ENCODE measurements at regions not wholly inside any gene's neighbourhood (a gene's known extent, or its start where the extent isn't known, plus 50 kb on each side); places are given as distances from the start of the nearest gene placed in this dataset.

DNA sequence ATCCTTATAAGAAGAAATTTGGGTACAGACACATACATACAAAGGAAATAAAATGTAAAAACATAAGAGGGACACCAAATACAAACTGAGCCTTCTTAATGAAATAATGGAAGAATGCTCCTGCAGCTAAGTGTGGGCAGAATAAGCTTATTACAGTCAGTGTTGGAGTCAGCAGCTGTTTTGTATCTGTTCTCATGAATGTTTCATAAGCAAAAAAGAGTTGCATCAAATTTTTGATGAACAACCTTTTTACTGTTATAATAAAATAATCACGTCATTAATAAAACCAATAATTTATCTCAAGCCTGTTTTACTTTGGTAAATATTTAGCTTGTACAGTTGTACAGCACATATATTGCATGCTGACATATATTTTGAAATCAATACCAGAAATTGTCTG, 545.6 kb downstream of the LRRC70 start:
- CTCF ChIA-PET (ENCODE audit: unreplicated experiment) = no interaction called here
- DNase-seq (ENCODE audit: low spot score) = no peak

DNA sequence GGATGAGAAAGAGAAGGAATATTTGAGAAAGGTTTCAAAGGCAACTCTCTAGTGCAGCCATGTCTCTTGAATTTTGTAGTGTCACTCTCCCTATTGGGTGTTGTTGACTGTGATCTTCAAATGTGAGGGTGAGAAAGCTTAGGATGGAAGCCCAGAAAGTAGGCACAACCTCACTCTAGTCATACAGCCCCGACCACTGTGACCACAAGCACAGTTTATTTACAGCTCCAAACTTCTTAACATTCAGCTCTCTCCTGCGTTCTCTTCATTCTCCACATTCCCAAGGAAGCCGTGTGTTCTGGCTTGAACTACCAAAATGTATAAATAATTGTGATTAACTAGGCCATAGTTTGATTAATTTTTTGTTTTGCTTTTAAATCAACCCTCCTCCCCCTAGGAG, 542.9 kb downstream of the LRRC70 start:
- Histone ChIP-seq H3K36me3 (ENCODE audit: insufficient read depth, low read length) (no peaks in the 10 kb centered on the region), H2AFZ (ENCODE audit: low read length) (no peak overlapping the region), H3K4me1 (ENCODE audit: insufficient read depth, low read length, poor library complexity, severe bottlenecking) (no peaks in the 10 kb centered on the region), H4K20me1 (ENCODE audit: insufficient read depth, low read length) (no peaks in the 10 kb centered on the region), H3K27ac (ENCODE audit: low read depth, low read length, poor library complexity, severe bottlenecking) (no peak overlapping the region), H3K9me2 (ENCODE audit: insufficient read depth, low read length) (no peaks in the 10 kb centered on the region), H3K4me3 (ENCODE audit: low read depth, low read length, poor library complexity, severe bottlenecking) (no peak overlapping the region), H3K9me3 (ENCODE audit: low read length) (no peaks in the 10 kb centered on the region), H3K4me2 (ENCODE audit: low read length) (no peak overlapping the region), H3K79me2 (ENCODE audit: insufficient read depth, low read depth, low read length) (no peaks in the 10 kb centered on the region)
- TF ChIP-seq, protein P1, sequence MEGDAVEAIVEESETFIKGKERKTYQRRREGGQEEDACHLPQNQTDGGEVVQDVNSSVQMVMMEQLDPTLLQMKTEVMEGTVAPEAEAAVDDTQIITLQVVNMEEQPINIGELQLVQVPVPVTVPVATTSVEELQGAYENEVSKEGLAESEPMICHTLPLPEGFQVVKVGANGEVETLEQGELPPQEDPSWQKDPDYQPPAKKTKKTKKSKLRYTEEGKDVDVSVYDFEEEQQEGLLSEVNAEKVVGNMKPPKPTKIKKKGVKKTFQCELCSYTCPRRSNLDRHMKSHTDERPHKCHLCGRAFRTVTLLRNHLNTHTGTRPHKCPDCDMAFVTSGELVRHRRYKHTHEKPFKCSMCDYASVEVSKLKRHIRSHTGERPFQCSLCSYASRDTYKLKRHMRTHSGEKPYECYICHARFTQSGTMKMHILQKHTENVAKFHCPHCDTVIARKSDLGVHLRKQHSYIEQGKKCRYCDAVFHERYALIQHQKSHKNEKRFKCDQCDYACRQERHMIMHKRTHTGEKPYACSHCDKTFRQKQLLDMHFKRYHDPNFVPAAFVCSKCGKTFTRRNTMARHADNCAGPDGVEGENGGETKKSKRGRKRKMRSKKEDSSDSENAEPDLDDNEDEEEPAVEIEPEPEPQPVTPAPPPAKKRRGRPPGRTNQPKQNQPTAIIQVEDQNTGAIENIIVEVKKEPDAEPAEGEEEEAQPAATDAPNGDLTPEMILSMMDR (conservative IDR thresholded peaks at IDR 0.05; ENCODE audit: low read length) = no peak
- TF ChIP-seq EZH2phosphoT487 (IDR thresholded peaks at IDR 0.05; ENCODE audit: borderline replicate concordance, low read depth, low read length) = no peak
- ChIA-PET CTCF (ENCODE audit: unreplicated experiment) (no interaction called here), POLR2A (no interaction called here)
- no TSS peak for BruUV-seq (replicated peaks)
- DNase-seq (ENCODE audit: low spot score) = no peak
- intact Hi-C loops (cut with micrococcal nuclease; ENCODE audit: unreplicated experiment) = no loop called here

More for the DNA sequence above, 545.6 kb downstream of the LRRC70 start:
- BruUV-seq (replicated peaks) = no TSS peak
- Histone ChIP-seq H3K36me3 (ENCODE audit: insufficient read depth, low read length) (no peaks in the 10 kb centered on the region), H3K79me2 (ENCODE audit: insufficient read depth, low read depth, low read length) (no peaks in the 10 kb centered on the region), H3K9me2 (ENCODE audit: insufficient read depth, low read length) (no peaks in the 10 kb centered on the region), H2AFZ (ENCODE audit: low read length) (no peak overlapping the region), H4K20me1 (ENCODE audit: insufficient read depth, low read length) (no peaks in the 10 kb centered on the region), H3K27ac (ENCODE audit: low read depth, low read length, poor library complexity, severe bottlenecking) (no peak overlapping the region), H3K4me3 (ENCODE audit: low read depth, low read length, poor library complexity, severe bottlenecking) (no peak overlapping the region), H3K4me2 (ENCODE audit: low read length) (no peak overlapping the region), H3K4me1 (ENCODE audit: insufficient read depth, low read length, poor library complexity, severe bottlenecking) (no peaks in the 10 kb centered on the region), H3K9me3 (ENCODE audit: low read length) (no peaks in the 10 kb centered on the region)
- TF ChIP-seq, protein P1 (conservative IDR thresholded peaks at IDR 0.05; ENCODE audit: low read length) = no peak
- TF ChIP-seq EZH2phosphoT487 (IDR thresholded peaks at IDR 0.05; ENCODE audit: borderline replicate concordance, low read depth, low read length) = no peak
- POLR2A ChIA-PET = interaction anchor here (0.7 to 1.3 kb wide), 2 partner anchors 17 to 24 kb away, joined by 3 to 4 read pairs; no protein-coding TSS in a partner anchor
- intact Hi-C loops (cut with micrococcal nuclease; ENCODE audit: unreplicated experiment) = no loop called here

DNA sequence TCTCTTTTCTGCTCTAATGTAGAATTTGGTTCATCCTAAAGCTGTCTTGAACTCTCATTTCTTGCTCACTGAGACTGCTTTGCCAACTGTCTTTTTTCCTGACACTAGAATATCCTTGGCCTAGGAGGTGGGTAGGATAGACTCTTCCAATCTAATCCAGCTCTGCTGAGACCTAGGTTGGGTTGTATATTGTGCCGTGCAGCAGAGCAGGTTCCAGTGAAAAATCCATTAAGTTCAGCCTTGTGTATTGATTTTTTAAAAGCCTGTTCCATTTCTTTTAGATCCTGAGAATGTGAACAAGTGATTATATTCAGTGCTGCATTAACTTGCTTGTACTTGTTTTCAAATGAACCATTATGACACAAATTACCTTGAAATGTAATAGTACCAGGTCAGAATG, 539.6 kb downstream of the LRRC70 start:
- no peaks in the 10 kb centered on the region for H3K79me2 ChIP-seq (ENCODE audit: insufficient read depth, low read depth, low read length)
- H3K36me3 ChIP-seq (ENCODE audit: insufficient read depth, low read length) = no peaks in the 10 kb centered on the region
- H4K20me1 ChIP-seq (ENCODE audit: insufficient read depth, low read length) = no peaks in the 10 kb centered on the region
- no peaks in the 10 kb centered on the region for H3K9me3 ChIP-seq (ENCODE audit: low read length)
- H3K4me3 ChIP-seq (ENCODE audit: low read depth, low read length, poor library complexity, severe bottlenecking) = no peak overlapping the region
- intact Hi-C loops (cut with micrococcal nuclease; ENCODE audit: unreplicated experiment) = no loop called here
- H3K4me2 ChIP-seq (ENCODE audit: low read length) = no peak overlapping the region
- no peak for DNase-seq (ENCODE audit: low spot score)
- no peak overlapping the region for H3K27ac ChIP-seq (ENCODE audit: low read depth, low read length, poor library complexity, severe bottlenecking)
- H2AFZ ChIP-seq (ENCODE audit: low read length) = no peak overlapping the region
- no peaks in the 10 kb centered on the region for H3K9me2 ChIP-seq (ENCODE audit: insufficient read depth, low read length)
- BruUV-seq (replicated peaks) = no TSS peak
- H3K4me1 ChIP-seq (ENCODE audit: insufficient read depth, low read length, poor library complexity, severe bottlenecking) = no peaks in the 10 kb centered on the region
- no peak for TF ChIP-seq EZH2phosphoT487 (IDR thresholded peaks at IDR 0.05; ENCODE audit: borderline replicate concordance, low read depth, low read length)
- ChIA-PET CTCF (ENCODE audit: unreplicated experiment) (no interaction called here), POLR2A (no interaction called here)
